ENCODE measurements at regions not wholly inside any gene's neighbourhood (a gene's known extent, or its start where the extent isn't known, plus 50 kb on each side); places are given as distances from the start of the nearest gene placed in this dataset.

- TF ChIP-seq POLR2A (IDR thresholded peaks at IDR 0.05; ENCODE audit: low read length) (no peak), GATA1 (IDR thresholded peaks at IDR 0.05; ENCODE audit: low read depth, low read length) (no peak)
Measured at GRCh38 chr5:167918184-167918812, 373.1 kb upstream of the WWC1 start.
